KMS-11 (cell line): ENCODE measurements at regions not wholly inside any gene's neighbourhood (a gene's known extent, or its start where the extent isn't known, plus 50 kb on each side); places are given as distances from the start of the nearest gene placed in this dataset.

Experiments used
- H2AFZ ChIP-seq: fragments of 200-600 bp; sonication (generic); 2 replicates; pipeline ENCODE4 v1.6.1; 2016; ENCODE audit warnings: antibody characterized with exemption, mixed run types, low read depth
- H3K27ac ChIP-seq: fragments of 200-600 bp; sonication (generic); 2 replicates; pipeline ENCODE4 v1.6.1; 2016; ENCODE audit warnings: mild to moderate bottlenecking, mixed run types
- H3K27me3 ChIP-seq: fragments of 200-600 bp; sonication (generic); 2 replicates; pipeline ENCODE4 v1.6.1; 2017; ENCODE audit warnings: mild to moderate bottlenecking, low read depth, mixed run types, moderate library complexity; ENCODE audit not compliant: insufficient read depth
- H3K36me3 ChIP-seq: fragments of 200-600 bp; sonication (generic); 2 replicates; pipeline ENCODE4 v1.6.1; 2017; ENCODE audit warnings: mild to moderate bottlenecking, mixed run types; ENCODE audit not compliant: insufficient read depth
- H3K4me1 ChIP-seq: fragments of 200-600 bp; sonication (generic); 2 replicates; pipeline ENCODE4 v1.6.1; 2016; ENCODE audit warnings: mild to moderate bottlenecking, low read depth, mixed run types; ENCODE audit not compliant: poor library complexity, severe bottlenecking
- H3K4me2 ChIP-seq: fragments of 200-600 bp; sonication (generic); 2 replicates; pipeline ENCODE4 v1.7.0; 2016; ENCODE audit warnings: mild to moderate bottlenecking, mixed run types
- H3K4me3 ChIP-seq: fragments of 200-600 bp; sonication (generic); IDR thresholded peaks from 2 replicates; pipeline ENCODE4 v1.6.1; 2017; ENCODE audit warnings: low read depth, low read length, mixed read lengths; ENCODE audit not compliant: insufficient read depth
- H3K79me2 ChIP-seq: fragments of 200-600 bp; sonication (generic); 2 replicates; pipeline ENCODE4 v1.6.1; 2016; ENCODE audit warnings: low read depth, mixed run types; ENCODE audit not compliant: insufficient read depth
- H3K9ac ChIP-seq: fragments of 200-600 bp; sonication (generic); 2 replicates; pipeline ENCODE4 v1.6.1; 2016; ENCODE audit warnings: mild to moderate bottlenecking, mixed run types
- H4K20me1 ChIP-seq: fragments of 200-600 bp; sonication (generic); 2 replicates; pipeline ENCODE4 v1.6.1; 2016; ENCODE audit warnings: mild to moderate bottlenecking, mixed run types; ENCODE audit not compliant: insufficient read depth
- TF ChIP-seq, protein P1 (sequence below): fragments of 200-600 bp; sonication (generic); conservative IDR thresholded peaks from 2 replicates; pipeline ENCODE4 v1.6.1; 2017; ENCODE audit warnings: low read depth, mild to moderate bottlenecking, antibody characterized with exemption, low read length, moderate library complexity, mixed read lengths

DNA sequence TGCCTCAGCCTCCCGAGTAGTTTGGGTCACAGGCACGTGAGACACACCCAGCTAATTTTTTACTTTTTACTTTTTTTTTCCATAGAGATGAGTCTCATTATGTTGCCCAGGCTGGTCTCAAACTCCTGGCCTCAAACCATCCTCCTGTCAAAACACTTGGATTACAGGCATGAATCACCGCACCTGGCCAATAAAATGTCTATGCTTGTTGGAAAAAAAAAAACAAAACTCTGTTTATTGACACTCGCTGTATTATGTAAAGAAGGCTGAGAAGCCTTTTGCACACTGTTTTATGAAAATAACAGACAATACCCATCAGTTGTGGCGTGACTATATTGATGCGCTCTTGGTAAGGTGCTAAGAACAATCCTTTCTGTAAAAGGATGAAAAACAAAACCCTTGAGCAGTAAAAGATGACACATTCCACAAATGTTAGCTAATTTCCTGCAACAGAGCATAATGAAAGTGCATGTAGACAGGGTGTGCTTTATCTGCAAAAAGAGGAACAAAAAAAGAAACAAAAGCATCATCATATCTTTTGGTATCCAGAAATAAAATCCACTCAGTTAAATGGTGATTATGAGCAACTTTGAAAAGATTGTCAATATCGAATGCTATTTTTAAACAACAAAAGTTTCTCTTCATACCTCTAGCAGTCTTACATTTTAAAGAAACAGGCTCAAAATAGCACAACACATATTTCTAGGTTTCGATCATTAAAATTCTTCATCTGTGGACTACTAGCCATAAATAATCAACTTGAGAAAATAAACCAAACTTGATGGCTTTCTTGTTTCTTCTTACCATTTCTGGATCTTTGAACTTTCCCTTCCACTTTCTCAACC, 108.3 kb upstream of the PHACTR1 start:
- Histone ChIP-seq H2AFZ (no peak overlapping the region), H3K27ac (no peak overlapping the region), H4K20me1 (no peaks in the 10 kb centered on the region; the same call in 1 of the 2 replicates), H3K79me2 (no peaks in the 10 kb centered on the region), H3K27me3 (no peaks in the 10 kb centered on the region), H3K4me1 (no peaks in the 10 kb centered on the region), H3K36me3 (no peaks in the 10 kb centered on the region), H3K9ac (no peak overlapping the region), H3K4me2 (no peak overlapping the region), H3K4me3 (no peak overlapping the region)
- TF ChIP-seq, protein P1, sequence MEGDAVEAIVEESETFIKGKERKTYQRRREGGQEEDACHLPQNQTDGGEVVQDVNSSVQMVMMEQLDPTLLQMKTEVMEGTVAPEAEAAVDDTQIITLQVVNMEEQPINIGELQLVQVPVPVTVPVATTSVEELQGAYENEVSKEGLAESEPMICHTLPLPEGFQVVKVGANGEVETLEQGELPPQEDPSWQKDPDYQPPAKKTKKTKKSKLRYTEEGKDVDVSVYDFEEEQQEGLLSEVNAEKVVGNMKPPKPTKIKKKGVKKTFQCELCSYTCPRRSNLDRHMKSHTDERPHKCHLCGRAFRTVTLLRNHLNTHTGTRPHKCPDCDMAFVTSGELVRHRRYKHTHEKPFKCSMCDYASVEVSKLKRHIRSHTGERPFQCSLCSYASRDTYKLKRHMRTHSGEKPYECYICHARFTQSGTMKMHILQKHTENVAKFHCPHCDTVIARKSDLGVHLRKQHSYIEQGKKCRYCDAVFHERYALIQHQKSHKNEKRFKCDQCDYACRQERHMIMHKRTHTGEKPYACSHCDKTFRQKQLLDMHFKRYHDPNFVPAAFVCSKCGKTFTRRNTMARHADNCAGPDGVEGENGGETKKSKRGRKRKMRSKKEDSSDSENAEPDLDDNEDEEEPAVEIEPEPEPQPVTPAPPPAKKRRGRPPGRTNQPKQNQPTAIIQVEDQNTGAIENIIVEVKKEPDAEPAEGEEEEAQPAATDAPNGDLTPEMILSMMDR = no peak

DNA sequence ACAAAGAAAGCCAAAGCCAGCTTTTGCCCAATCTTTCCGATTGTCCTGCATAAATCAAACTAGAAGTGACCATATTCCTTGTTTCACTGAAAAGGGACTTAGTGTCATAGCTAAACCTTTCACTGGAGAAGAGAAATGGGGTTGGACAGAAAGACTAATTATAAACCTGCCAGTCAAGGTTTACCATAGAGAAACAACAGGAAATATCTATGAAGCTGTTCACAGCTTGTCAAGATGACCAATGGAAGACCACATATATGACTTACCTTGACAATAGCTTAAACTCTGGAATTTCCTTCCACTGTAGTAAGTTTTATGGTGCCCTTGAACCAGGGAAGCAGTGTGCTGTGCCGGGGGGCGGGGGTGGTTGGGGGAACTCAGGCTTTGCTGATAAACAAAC, 107.7 kb upstream of the PHACTR1 start:
- H3K9ac ChIP-seq = no peak overlapping the region
- H3K27me3 ChIP-seq = no peaks in the 10 kb centered on the region
- no peaks in the 10 kb centered on the region for H3K36me3 ChIP-seq
- no peak overlapping the region for H3K4me3 ChIP-seq
- no peaks in the 10 kb centered on the region; the same call in 1 of the 2 replicates for H4K20me1 ChIP-seq
- H3K4me1 ChIP-seq = no peaks in the 10 kb centered on the region
- H3K27ac ChIP-seq = no peak overlapping the region
- TF ChIP-seq, protein P1 = no peak
- H3K4me2 ChIP-seq = no peak overlapping the region
- H2AFZ ChIP-seq = no peak overlapping the region
- H3K79me2 ChIP-seq = no peaks in the 10 kb centered on the region

DNA sequence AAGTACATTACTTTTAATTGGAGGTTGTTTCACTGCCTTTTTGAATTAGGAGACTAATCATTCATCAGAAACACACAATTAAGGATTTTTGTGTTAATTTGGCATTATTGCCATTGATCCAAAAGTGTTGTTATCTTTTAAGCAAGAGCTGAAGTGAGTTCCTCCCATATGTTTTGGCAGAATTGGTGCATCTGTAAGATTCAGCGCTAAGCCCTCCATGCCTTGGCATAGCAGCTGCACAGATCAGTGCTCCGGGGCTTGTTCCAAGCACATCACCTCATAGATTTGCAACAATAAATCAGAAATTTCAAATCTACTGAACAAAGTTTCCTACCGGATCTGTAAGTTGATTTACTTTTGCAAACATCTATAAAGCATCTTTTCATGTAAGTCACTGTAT, 106.8 kb upstream of the PHACTR1 start:
- Histone ChIP-seq H2AFZ (no peak overlapping the region), H4K20me1 (no peaks in the 10 kb centered on the region; the same call in 1 of the 2 replicates), H3K4me1 (no peaks in the 10 kb centered on the region), H3K36me3 (no peaks in the 10 kb centered on the region), H3K27ac (no peak overlapping the region), H3K4me2 (no peak overlapping the region), H3K4me3 (no peak overlapping the region), H3K27me3 (no peaks in the 10 kb centered on the region), H3K79me2 (no peaks in the 10 kb centered on the region), H3K9ac (no peak overlapping the region)
- TF ChIP-seq, protein P1 = no peak

DNA sequence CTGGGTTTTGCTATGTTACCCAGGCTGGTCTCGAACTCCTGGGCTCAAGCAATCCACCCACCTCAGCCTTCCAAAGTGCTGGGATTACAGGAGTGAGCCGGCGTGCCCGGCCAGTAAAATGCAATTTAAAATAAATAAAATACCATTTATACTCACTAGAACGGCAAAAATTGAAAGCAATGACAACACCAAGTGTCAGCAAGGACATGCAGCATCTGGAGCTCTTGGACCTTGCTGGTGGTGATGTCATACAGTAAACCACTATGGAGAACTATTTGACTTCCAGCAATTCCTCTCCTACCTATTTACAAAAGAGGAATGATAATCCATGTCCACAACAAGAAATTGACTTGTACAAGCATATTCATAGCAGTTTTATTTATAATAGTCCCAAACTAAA, 105.7 kb upstream of the PHACTR1 start:
- Histone ChIP-seq H3K36me3 (no peaks in the 10 kb centered on the region), H3K4me1 (no peaks in the 10 kb centered on the region), H3K79me2 (no peaks in the 10 kb centered on the region), H4K20me1 (no peaks in the 10 kb centered on the region), H3K4me2 (no peak overlapping the region), H2AFZ (no peak overlapping the region), H3K4me3 (no peak overlapping the region), H3K27ac (no peak overlapping the region), H3K9ac (no peak overlapping the region), H3K27me3 (no peaks in the 10 kb centered on the region)
- TF ChIP-seq, protein P1 = no peak
